ENCODE measurements at regions not wholly inside any gene's neighbourhood (a gene's known extent, or its start where the extent isn't known, plus 50 kb on each side); places are given as distances from the start of the nearest gene placed in this dataset.
A peak's percentile ranks its signal among the peaks of the same experiment; 100 is the strongest.

GRCh38 chr6:79864421-79864820 lies 82.9 kb downstream of the ELOVL4 start:
- DNase-seq, result no peak

DNA sequence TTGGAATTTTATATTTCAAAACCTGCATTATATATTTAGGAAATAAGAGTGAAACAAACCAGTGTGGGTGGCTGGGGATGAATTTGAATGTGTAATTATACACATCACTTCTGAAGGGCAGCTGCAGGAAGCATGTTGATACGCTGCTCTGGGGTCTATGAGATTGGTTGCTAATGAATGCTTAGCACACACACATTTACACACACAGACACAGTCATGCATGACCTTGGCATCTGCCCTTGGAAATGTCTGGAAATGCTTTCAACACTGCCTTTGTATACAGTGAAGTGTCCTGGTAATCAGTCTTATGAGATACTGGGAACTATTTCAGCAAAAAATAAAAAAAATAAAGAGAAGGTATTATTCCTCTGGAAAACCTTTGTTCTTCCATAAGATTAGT lies 83.4 kb downstream of the ELOVL4 start:
- no peak for DNase-seq

DNA sequence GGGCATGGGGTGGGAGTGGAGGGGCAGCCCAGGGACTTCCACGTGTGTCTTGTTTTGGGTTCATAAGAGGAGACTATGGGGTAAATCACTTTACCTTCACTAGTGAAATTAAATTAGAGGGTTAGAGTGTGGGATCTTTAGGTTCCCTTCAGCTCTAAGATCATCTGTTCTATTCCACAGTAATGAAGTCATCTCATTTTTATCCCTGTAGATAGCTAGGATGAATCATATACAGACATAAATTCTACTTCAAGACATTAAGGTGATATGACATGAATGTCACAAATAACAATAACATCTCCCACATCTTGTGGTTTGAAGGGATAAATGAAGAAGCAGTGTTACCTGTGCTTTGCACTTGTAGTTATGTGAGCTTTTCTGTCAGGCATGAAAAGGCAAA lies 83.8 kb downstream of the ELOVL4 start:
- DNase-seq, result no peak

GRCh38 chr6:79862711-79863110 lies 84.6 kb downstream of the ELOVL4 start:
- no peak for DNase-seq

GRCh38 chr6:79862126-79862525 lies 85.2 kb downstream of the ELOVL4 start:
- DNase-seq, result no peak

- no peak for DNase-seq
Measured at GRCh38 chr6:79861023-79861422, 86.3 kb downstream of the ELOVL4 start.

- no peak for DNase-seq
Measured at GRCh38 chr6:79847426-79847825, 99.9 kb downstream of the ELOVL4 start.

DNA sequence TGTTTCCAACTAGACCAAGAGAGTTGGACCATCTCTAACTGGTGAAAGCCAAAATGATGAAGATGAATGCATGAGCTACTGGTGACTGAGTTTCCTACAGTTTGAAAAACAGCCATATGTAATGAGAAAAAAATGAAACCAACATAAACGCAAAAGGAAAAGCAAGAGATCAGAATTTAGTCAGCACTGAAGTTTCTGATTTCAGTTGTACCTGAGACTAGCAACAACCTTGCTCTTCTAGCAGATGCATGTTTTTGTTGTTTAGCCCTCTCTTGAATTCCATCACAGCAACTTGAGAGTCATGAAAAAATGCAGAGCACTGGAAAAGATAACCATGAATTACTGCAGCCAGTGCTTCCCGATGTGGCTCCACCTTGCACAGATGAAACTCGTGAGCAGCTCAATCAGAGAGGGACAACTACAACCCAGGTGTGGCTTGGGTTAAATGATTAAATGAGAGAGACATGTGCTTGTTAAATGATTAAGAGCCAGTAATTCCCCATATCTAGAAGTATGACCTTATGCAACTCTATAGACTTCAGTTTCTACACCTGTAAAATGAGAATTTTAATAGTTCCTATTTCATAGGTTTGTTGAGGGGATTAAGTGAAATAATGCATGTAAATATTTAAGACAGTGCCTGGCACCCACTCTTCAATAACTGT lies 104.8 kb downstream of the ELOVL4 start:
- no peak for DNase-seq

GRCh38 chr6:79841577-79842375 lies 105.6 kb downstream of the ELOVL4 start:
- no peak for DNase-seq

GRCh38 chr6:79838851-79839250 lies 108.5 kb downstream of the ELOVL4 start:
- DNase-seq, result no peak

GRCh38 chr6:79833964-79834284 lies 113.4 kb downstream of the ELOVL4 start:
- DNase-seq, result no peak

GRCh38 chr6:79833264-79833963 lies 113.9 kb downstream of the ELOVL4 start:
- DNase-seq, result no peak

DNA sequence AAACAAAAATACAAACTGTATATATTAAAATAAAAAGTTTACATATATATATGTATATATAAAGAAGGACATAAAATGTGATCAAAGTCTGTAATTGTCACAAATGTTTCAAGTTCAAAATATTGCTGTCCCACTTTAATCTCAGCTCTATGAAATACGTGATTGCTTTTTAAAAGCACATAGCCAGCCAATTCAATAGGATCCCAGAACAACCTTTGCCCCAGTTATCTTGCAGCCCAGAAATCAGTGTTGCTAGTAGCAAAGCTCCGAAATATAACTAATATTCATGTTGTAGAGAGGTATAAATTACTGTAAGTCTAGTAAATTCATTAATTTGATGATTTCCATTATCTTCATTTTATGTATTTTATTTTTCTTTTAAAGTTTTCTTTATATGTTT lies 114.6 kb downstream of the ELOVL4 start:
- no peak for DNase-seq

DNA sequence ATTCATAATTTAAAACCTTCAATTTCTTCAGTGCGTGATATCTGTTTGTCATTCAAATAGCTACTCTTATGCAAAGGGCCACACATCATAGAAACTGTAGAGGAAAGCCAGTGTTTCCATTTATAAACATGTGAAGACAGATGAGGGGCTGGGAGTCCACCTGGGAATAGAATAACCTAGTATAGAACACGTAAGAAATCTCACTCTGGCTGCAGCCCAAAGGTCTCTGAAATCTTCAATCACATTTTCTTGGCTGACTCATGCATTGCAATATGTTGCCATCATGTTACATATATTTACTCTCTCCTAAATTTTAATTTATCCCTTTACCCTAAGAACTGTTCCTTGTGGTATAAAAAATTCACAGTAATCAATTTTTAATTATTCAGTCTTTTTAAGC lies 123.2 kb downstream of the ELOVL4 start:
- DNase-seq, result no peak

DNA sequence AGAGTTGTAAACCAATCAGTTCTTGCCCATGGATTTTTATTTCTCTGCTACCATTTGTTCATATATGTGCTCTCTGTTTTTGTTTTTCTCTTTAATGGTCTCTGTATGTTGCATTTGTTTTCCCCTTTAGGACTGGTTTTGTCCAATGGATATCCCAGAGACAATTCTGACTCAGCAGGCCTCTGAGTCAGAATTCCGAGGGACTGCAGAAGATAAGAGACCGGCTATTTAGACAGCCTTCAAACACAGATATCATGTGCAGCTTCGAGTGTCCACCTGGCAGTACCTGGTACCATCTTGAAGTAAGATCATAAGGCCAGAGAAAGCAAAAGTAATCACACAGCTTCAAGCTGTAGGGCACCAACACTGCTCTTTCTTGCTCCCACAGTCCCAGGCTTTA lies 125.5 kb downstream of the ELOVL4 start:
- DNase-seq, result no peak

- no peak for DNase-seq
Measured at GRCh38 chr6:79818471-79818870, 128.9 kb downstream of the ELOVL4 start.

GRCh38 chr6:79814940-79815339 lies 132.4 kb downstream of the ELOVL4 start:
- DNase-seq, result no peak

- peak; percentile 40 for DNase-seq
Measured at GRCh38 chr6:79813854-79814709, 133.3 kb downstream of the ELOVL4 start.

- no peak for DNase-seq
Measured at GRCh38 chr6:79813143-79813850, 134.1 kb downstream of the ELOVL4 start.

DNA sequence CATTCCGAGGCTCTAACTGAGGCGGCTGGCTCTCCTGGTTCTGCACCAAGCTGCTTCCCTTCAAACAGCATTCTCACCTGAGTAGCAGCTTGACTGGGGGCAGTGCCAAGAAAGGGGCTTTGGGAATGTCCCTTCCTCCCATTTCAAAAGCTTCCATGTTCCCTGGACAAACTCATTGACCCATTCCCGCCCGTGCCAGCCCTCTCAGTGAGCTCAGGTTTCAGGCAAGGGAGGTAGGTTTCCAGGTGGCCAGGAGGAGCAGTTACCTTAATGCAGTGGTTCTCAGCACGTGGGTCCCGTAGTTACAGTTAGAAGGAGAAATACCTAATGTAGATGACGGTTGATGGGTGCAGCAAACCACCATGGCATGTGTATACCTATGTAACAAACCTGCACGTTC lies 135.2 kb downstream of the ELOVL4 start:
- no peak for DNase-seq

DNA sequence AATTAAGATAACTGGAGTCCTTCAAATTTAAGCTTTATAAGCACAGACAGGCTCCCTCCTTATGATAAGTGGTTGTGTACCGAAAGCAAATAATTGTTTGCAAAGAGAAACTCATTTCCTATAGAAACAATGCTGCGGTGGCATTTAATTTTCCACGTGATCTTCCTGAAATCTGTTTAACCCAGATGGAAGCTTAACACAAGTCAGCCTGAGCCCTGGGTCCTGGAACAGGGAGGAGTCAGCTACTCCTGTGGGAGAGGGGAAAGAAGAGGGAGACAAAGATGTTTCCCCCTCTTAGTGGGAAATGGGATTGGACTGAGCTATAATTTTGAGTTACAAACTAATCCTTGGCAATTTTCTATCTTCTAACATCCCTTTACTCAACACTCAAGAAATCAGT lies 136.5 kb downstream of the ELOVL4 start:
- DNase-seq, result no peak

- DNase-seq, result no peak
Measured at GRCh38 chr6:79810185-79810705, 137.1 kb downstream of the ELOVL4 start.

Data from T-helper 9 cell (primary cell).